ENCODE measurements at regions not wholly inside any gene's neighbourhood (a gene's known extent, or its start where the extent isn't known, plus 50 kb on each side); places are given as distances from the start of the nearest gene placed in this dataset.

DNA sequence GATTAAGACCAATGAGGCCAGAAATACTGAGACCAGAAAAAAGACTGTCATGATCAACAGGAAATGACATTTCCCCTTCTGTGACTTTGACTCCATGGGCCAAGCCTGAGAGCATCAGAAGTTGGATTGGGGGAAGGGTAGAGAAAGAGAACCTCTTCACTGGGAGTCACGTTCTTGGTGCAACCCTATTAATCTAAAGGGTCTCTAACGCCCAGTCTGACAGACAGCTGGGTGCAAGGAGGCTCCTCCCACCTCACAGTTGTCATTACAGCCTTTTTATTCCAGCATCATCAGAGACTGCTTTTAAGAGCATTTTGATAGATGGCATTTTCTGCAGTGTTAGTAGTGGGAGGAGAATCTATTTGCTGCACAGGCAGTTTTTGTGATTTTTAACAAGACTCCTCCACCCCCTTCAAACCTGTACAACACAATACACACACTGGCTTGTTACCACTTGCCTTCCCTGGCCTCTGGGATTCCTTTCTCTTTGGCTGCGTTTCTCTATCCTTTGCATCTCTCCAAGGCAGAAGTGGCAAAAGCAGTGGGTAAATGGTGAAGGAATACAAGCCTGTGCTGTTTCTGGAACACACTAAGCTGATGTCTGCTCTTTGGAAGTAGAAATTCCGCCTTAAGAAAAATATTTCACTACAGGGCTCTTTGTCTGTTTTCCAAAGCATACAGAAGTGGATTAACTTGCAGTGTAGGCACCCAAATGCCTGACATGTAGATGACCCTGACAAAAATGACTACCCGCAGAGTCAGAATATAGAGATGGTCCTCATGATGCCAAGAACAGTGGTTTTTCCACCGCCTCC is 310.4 kb upstream of the ZNF608 start:
- 100% methylated on average over 2 of the region's 6 CpGs for WGBS (ENCODE audit: insufficient coverage, low lambda C conversion rate)
- no peaks in the 10 kb centered on the region for H3K36me3 ChIP-seq (ENCODE audit: control insufficient read depth, insufficient read depth, low read length)
- H3K9me3 ChIP-seq (ENCODE audit: control insufficient read depth, low read depth, low read length), result no peaks in the 10 kb centered on the region
- no peak for DNase-seq
- H3K27ac ChIP-seq (ENCODE audit: low read length), result no peak overlapping the region
- no peaks in the 10 kb centered on the region for H3K27me3 ChIP-seq (ENCODE audit: control insufficient read depth, insufficient read depth, low read length)
- H3K4me1 ChIP-seq (ENCODE audit: control insufficient read depth, insufficient read depth, low read length), result peaks cover 6% of the 10 kb centered on the region
- H3K4me3 ChIP-seq (ENCODE audit: low read length), result no peak overlapping the region

DNA sequence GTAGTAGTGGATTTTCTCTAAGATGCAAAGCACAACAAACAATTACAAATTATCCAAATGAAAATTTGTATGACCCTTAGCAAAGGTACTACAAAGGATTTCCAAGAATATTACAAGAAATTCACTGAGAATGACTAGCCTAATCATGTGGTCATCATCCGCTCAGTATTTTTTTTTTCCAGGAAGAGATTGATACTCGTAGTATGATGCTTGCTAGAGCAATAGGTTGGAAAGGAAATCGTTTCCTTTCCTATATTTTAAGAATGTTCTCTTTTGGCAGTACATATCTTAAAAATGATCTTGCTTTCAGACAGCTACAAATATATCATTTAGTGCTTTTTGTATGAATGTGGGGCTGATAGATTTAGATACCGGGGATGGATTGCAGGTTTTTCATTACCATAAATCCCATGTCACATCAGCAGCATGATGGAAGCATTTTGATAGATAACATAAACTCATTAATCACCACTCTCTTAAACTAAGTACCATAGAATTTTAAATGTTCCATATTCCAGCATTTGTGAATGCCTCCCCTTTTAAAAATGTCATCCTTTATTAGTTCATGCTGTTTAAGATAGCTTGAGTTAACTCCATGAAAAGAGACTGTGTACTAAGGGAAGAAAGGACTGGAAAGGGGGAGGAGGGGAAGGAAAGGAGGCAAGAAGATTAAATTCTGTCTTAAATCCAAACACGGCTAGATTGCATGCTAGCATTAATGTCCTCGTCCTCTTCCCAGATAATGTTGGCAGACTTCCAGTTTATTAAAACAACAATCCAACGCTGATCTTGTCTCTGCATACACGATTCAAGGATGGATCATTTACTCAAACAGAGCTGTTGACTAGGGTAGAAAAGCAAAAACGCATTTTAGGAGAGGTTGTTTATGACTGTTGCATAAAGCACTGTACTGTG is 311.7 kb upstream of the ZNF608 start:
- Histone ChIP-seq H3K4me1 (ENCODE audit: control insufficient read depth, insufficient read depth, low read length) (peaks cover 6% of the 10 kb centered on the region), H3K36me3 (ENCODE audit: control insufficient read depth, insufficient read depth, low read length) (no peaks in the 10 kb centered on the region), H3K27me3 (ENCODE audit: control insufficient read depth, insufficient read depth, low read length) (no peaks in the 10 kb centered on the region), H3K9me3 (ENCODE audit: control insufficient read depth, low read depth, low read length) (no peaks in the 10 kb centered on the region), H3K27ac (ENCODE audit: low read length) (no peak overlapping the region), H3K4me3 (ENCODE audit: low read length) (no peak overlapping the region)
- 29% methylated on average over 1 of the region's 9 CpGs for WGBS (ENCODE audit: insufficient coverage, low lambda C conversion rate)
- peak; percentile 24 to 41 for DNase-seq

GRCh38 chr5:125059255-125060002 is 313.0 kb upstream of the ZNF608 start:
- H3K4me3 ChIP-seq (ENCODE audit: low read length), result no peak overlapping the region
- H3K36me3 ChIP-seq (ENCODE audit: control insufficient read depth, insufficient read depth, low read length), result no peaks in the 10 kb centered on the region
- no peak overlapping the region for H3K27ac ChIP-seq (ENCODE audit: low read length)
- H3K9me3 ChIP-seq (ENCODE audit: control insufficient read depth, low read depth, low read length), result no peaks in the 10 kb centered on the region
- 20% methylated on average over 1 of the region's 4 CpGs for WGBS (ENCODE audit: insufficient coverage, low lambda C conversion rate)
- DNase-seq, result peak; percentile 12 to 63
- no peaks in the 10 kb centered on the region for H3K27me3 ChIP-seq (ENCODE audit: control insufficient read depth, insufficient read depth, low read length)
- peaks cover 6% of the 10 kb centered on the region for H3K4me1 ChIP-seq (ENCODE audit: control insufficient read depth, insufficient read depth, low read length)

DNA sequence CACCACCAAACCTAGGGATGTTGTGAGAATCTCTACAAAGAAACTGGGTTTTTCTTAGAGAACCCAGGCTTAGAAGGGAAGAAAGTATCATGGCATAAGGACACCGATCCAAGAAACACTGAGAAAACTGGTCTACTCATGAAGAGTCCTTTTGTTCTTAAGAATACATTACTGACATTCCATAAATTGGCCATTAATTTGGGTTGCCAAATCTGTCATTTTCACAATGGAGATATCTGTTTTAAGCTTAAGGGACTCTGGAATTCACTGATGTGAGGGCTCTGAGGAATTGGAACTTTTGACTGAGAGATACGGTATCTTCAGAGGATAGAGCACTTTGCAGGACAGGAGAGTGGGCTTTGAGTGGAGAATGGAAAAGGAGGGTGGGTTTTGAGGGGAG is 315.3 kb upstream of the ZNF608 start:
- Histone ChIP-seq H3K27ac (ENCODE audit: low read length) (no peak overlapping the region), H3K4me1 (ENCODE audit: control insufficient read depth, insufficient read depth, low read length) (peaks cover 11% of the 10 kb centered on the region), H3K27me3 (ENCODE audit: control insufficient read depth, insufficient read depth, low read length) (no peaks in the 10 kb centered on the region), H3K4me3 (ENCODE audit: low read length) (no peak overlapping the region), H3K36me3 (ENCODE audit: control insufficient read depth, insufficient read depth, low read length) (no peaks in the 10 kb centered on the region), H3K9me3 (ENCODE audit: control insufficient read depth, low read depth, low read length) (no peaks in the 10 kb centered on the region)
- 100% methylated on average over 1 of the region's 2 CpGs for WGBS (ENCODE audit: insufficient coverage, low lambda C conversion rate)
- DNase-seq, result no peak

GRCh38 chr5:125064621-125065438 is 318.4 kb upstream of the ZNF608 start:
- Histone ChIP-seq H3K36me3 (ENCODE audit: control insufficient read depth, insufficient read depth, low read length) (no peaks in the 10 kb centered on the region), H3K27me3 (ENCODE audit: control insufficient read depth, insufficient read depth, low read length) (no peaks in the 10 kb centered on the region), H3K4me3 (ENCODE audit: low read length) (no peak overlapping the region), H3K9me3 (ENCODE audit: control insufficient read depth, low read depth, low read length) (no peaks in the 10 kb centered on the region), H3K27ac (ENCODE audit: low read length) (no peak overlapping the region), H3K4me1 (ENCODE audit: control insufficient read depth, insufficient read depth, low read length) (peaks cover 4% of the 10 kb centered on the region)
- no peak for DNase-seq
- WGBS (ENCODE audit: insufficient coverage, low lambda C conversion rate), result 100% methylated on average over 1 of the region's 8 CpGs

DNA sequence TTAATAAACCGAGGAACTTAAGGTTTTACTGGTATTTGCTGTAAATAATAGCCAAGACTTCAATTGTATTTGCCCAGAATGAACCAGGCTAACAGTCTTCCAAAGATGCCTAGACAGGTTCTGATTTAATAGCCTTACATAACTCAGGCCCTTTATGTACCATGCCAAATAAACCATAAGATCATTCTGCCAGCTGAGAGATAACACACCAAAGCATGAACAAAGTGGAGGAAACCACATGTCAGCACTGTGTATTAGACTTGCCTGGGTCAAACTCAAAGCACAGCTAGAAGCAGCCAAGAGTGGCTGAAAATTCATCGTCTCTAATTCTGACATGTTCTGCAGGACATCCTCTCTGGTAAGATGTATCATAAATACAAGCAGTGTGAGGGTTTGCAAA is 319.3 kb upstream of the ZNF608 start:
- Histone ChIP-seq H3K36me3 (ENCODE audit: control insufficient read depth, insufficient read depth, low read length) (no peaks in the 10 kb centered on the region), H3K27me3 (ENCODE audit: control insufficient read depth, insufficient read depth, low read length) (no peaks in the 10 kb centered on the region), H3K4me1 (ENCODE audit: control insufficient read depth, insufficient read depth, low read length) (peaks cover 4% of the 10 kb centered on the region), H3K27ac (ENCODE audit: low read length) (no peak overlapping the region), H3K4me3 (ENCODE audit: low read length) (no peak overlapping the region), H3K9me3 (ENCODE audit: control insufficient read depth, low read depth, low read length) (no peaks in the 10 kb centered on the region)
- no peak for DNase-seq
- no CpG with 5 or more reads among the region's 2 CpGs for WGBS (ENCODE audit: insufficient coverage, low lambda C conversion rate)

GRCh38 chr5:125070961-125071360 is 324.5 kb upstream of the ZNF608 start:
- no peaks in the 10 kb centered on the region for H3K36me3 ChIP-seq (ENCODE audit: control insufficient read depth, insufficient read depth, low read length)
- no peak overlapping the region for H3K4me3 ChIP-seq (ENCODE audit: low read length)
- H3K9me3 ChIP-seq (ENCODE audit: control insufficient read depth, low read depth, low read length), result peaks cover 13% of the 10 kb centered on the region
- peaks cover under 1% of the 10 kb centered on the region for H3K4me1 ChIP-seq (ENCODE audit: control insufficient read depth, insufficient read depth, low read length)
- H3K27ac ChIP-seq (ENCODE audit: low read length), result no peak overlapping the region
- no peak for DNase-seq
- no peaks in the 10 kb centered on the region for H3K27me3 ChIP-seq (ENCODE audit: control insufficient read depth, insufficient read depth, low read length)
- WGBS (ENCODE audit: insufficient coverage, low lambda C conversion rate), result 100% methylated on average over 3 of the region's 3 CpGs

GRCh38 chr5:125073090-125073489 is 326.7 kb upstream of the ZNF608 start:
- Histone ChIP-seq H3K9me3 (ENCODE audit: control insufficient read depth, low read depth, low read length) (peaks cover 13% of the 10 kb centered on the region), H3K36me3 (ENCODE audit: control insufficient read depth, insufficient read depth, low read length) (no peaks in the 10 kb centered on the region), H3K27ac (ENCODE audit: low read length) (no peak overlapping the region), H3K4me1 (ENCODE audit: control insufficient read depth, insufficient read depth, low read length) (no peaks in the 10 kb centered on the region), H3K27me3 (ENCODE audit: control insufficient read depth, insufficient read depth, low read length) (no peaks in the 10 kb centered on the region), H3K4me3 (ENCODE audit: low read length) (no peak overlapping the region)
- WGBS (ENCODE audit: insufficient coverage, low lambda C conversion rate), result no CpG with 5 or more reads among the region's 1 CpG
- DNase-seq, result no peak

GRCh38 chr5:125075567-125075966 is 329.1 kb upstream of the ZNF608 start:
- Histone ChIP-seq H3K4me3 (ENCODE audit: low read length) (no peak overlapping the region), H3K27me3 (ENCODE audit: control insufficient read depth, insufficient read depth, low read length) (no peaks in the 10 kb centered on the region), H3K4me1 (ENCODE audit: control insufficient read depth, insufficient read depth, low read length) (no peaks in the 10 kb centered on the region), H3K27ac (ENCODE audit: low read length) (no peak overlapping the region), H3K9me3 (ENCODE audit: control insufficient read depth, low read depth, low read length) (peaks cover 13% of the 10 kb centered on the region), H3K36me3 (ENCODE audit: control insufficient read depth, insufficient read depth, low read length) (no peaks in the 10 kb centered on the region)
- 92% methylated on average over 2 of the region's 2 CpGs for WGBS (ENCODE audit: insufficient coverage, low lambda C conversion rate)
- no peak for DNase-seq
